ENCODE measurements at regions not wholly inside any gene's neighbourhood (a gene's known extent, or its start where the extent isn't known, plus 50 kb on each side); places are given as distances from the start of the nearest gene placed in this dataset.
"Not testable (repeated sequence)": the region's sequence is repeated elsewhere in the genome, so short reads cannot be mapped to it uniquely, and the experiment has no call there.

DNA sequence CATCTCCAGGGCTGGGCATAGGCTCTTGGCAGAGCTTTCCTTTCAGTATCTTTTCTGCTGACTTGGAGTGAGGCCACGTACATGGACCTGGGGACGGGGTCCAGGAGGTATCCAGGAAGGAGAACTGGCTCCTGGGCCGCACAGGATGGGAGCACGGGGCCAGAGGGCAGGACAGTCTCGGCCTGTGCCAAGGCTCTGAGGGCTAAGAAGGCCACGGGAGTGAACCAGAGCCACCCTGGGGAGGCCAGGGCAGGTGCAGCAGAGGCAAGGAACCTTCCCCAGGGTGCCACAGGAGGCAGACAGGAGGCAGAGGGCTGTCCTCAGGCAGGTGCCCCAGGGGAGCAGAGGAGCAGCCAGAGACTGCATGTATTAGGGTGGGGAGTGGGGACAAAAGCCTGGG, 50.3 kb downstream of the PLXNA1 start:
- DNase-seq, result no peak

DNA sequence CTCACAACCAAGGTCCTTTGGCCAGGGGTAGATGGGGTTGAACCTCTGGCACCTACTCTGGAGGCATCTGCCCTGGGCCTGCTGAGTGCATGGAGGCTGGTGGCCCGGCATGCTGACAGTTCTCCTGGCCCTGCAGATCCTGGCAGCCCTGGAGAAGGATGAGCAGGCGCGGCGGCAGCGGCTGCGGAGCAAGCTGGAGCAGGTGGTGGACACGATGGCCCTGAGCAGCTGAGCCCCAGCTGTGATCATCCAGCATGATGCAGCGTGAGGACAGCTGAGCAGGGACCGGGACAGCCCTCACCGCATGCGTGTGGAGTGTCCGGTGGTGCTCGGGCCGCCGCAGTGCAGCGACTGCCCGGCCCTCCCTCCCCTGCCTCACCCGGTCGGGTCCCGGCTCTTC, 50.9 kb downstream of the PLXNA1 start:
- no peak for DNase-seq

DNA sequence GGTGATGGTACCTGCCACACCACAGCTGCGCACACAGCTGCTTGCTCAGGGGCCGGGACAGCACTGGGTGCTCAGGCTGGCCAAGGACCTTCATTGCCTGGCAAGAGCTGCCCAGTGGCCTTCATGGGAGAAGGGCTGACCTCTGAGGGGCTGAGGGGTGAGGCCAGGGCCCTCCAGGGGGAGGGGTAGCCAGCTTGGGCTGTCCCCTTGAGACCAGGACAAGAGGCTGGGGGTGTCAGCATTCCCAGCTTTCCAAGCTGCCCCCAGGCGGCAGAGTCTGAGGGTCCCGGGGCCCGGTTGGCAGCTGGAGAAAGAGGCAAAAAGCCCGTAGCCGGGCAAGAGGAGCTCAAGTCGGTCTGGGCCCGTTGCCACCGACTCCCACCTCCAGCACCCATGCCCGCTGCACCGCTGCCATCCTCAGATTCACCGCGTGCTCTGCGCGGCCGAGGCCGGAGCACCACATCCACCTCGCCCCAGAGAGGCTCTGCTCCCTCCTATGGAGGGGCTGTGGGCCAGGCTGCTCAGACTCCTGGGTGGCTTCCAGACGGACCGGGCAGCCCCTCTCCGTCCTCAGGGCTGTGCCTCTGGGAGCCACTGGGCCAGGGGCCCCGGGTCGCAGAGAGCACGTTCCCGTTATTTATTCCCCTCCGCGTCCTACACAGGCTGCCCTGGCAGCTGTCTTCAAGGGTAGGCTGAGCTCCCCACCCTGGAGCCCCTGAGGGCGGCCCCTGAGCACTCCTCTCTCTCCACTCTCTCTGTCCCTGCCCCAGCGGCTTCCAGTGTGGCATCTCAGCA, 51.5 kb downstream of the PLXNA1 start:
- no peak for DNase-seq

DNA sequence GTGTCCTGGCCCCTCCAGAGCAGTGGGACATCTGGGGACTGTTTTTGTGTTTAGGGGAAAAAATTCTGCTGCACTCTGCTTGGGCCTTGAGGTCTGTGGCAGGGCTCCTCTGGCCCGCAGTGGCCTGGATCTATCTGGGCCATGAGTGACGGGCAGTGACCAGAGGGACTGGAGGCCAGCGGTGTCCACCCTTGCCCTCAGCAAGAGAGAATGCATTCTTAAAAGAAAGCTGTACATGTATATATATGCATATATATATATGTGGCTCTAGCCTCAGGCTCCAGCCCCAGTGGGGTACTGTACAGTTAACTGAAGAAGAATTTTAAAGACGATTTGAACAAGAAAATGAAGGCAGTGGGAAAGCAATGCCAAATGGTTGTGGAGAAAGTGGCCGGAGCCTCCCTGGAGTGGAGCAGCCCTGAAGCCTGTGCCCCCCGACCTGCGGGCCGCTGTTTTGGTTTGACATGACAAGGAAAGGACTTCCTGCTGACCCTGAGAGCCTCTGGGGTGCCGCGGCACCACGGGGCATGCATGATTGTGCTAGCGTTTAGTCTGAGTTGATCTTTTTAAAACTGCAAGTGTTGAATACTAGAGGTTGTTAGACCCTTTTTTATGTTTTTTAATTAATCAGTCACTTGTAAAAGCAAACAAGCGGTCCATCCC, 52.2 kb downstream of the PLXNA1 start:
- DNase-seq, result no peak

DNA sequence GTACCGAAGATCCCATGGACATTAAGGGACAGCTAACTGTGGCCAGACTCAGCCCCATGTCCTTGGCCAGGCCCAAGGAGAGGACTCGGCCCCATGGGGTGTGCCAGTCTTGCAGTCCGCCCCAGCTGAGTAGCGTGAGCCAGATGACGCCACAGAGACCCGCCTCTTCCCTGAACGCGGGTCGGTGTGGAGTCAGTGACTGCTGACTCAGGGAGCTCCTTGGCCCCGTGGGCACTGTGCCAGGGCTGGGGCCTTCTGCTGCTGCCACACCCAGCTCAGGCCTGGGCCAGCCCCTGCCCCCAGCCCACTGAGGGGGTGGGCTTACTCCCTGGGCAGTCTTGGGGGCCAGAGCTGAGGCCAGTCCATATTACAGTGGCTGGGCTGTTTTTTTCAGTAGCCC, 52.8 kb downstream of the PLXNA1 start:
- DNase-seq, result peak; percentile 49

DNA sequence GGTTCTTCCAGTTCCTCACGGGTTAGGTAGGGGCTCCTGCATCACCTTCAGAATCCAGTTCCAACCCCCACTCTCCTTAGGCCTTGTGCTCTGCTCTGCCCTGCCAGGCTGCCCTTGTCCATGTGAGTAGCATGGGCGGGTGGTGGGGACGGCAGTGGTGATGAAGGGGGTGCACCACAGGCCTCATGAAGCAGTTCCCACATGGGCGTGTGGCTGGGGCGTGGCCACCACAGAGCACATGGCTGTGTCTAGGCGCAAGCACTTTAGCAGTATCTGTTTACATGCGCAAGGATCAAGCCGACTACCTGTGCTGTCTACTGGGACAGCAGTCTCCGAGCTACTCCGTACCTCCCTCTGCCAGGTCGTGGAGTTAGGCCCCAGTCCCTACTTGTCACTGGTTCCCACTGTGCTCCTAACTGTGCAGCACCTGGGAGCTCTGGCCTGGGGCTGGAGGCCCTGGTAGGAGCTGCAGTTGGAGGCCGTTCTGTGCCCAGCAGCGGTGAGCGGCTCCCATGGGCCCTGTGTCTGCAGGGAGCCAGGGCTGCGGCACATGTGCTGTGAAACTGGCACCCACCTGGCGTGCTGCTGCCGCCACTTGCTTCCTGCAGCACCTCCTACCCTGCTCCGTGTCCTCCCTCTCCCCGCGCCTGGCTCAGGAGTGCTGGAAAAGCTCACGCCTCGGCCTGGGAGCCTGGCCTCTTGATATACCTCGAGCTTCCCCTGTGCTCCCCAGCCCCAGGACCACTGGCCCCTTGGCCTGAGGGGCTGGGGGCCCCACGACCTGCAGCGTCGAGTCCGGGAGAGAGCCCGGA, 53.5 kb downstream of the PLXNA1 start:
- no peak for DNase-seq

DNA sequence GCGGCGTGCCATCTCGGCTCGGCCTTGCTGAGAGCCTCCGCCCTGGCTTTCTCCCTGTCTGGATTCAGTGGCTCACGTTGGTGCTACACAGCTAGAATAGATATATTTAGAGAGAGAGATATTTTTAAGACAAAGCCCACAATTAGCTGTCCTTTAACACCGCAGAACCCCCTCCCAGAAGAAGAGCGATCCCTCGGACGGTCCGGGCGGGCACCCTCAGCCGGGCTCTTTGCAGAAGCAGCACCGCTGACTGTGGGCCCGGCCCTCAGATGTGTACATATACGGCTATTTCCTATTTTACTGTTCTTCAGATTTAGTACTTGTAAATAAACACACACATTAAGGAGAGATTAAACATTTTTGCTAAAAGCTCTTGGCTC, 54.1 kb downstream of the PLXNA1 start:
- no peak for DNase-seq

DNA sequence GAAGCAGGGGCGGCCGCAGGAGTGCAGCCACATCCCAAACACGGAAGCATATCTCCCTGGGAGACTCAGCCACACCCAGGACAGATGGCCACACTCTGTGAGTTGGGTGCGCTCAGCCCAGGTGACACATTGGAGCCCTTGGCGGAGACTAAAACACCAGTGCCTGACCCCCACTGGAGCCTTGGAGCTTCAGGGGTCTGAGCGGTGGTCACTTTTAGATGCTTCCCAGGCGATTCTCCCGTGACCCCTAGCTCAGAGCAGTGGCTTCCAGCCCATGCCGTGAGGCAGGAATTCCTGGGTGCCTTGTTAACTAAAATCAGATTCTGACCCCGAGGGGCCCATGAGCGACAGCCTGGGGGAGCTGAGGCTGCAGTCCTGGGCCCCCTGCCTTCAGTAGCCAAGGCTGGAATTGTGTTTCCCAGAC, 54.5 kb downstream of the PLXNA1 start:
- no peak for DNase-seq

DNA sequence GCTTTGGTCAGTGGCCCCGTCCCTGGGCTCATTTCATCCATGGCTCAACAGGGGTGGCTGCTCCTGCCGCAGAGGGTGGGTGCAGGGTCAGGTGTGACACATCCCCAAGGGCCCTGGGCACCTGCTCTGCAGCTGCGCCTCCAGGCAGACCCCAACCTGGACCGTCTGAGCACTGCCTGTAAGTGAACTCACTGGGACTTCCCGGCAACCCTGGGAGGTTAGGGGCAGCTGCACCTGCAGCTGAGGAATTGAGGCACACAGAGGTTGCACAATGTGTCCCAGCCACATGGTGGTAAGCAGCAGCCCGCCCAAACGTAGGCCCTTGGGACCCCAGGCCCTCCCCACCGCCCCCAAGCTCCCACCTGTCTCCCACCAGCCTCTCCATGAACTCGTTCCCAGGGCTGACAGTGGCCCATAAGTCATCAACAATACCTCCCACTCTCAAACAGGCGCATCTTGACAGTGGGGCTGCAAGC, 55.1 kb downstream of the PLXNA1 start:
- DNase-seq, result no peak

DNA sequence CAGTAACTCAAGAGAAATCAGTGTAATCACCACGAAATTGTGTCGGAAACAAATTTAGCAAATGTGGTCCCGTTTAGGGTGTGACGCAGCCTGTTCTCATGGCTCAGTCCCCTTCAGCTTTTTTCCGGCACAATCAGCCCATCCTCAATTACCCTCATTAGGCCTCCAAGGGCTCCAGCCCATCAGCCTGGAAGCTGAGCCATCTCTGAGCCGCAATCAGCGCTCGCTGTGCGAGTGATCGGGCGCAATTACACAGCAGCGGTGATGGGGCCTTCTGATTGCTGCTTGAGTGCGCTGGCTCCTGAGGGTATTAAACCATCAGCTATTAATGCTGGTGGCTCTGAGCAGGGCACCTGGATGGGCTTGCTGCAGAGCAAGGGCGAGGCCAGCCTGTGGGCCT, 55.6 kb downstream of the PLXNA1 start:
- DNase-seq, result no peak

DNA sequence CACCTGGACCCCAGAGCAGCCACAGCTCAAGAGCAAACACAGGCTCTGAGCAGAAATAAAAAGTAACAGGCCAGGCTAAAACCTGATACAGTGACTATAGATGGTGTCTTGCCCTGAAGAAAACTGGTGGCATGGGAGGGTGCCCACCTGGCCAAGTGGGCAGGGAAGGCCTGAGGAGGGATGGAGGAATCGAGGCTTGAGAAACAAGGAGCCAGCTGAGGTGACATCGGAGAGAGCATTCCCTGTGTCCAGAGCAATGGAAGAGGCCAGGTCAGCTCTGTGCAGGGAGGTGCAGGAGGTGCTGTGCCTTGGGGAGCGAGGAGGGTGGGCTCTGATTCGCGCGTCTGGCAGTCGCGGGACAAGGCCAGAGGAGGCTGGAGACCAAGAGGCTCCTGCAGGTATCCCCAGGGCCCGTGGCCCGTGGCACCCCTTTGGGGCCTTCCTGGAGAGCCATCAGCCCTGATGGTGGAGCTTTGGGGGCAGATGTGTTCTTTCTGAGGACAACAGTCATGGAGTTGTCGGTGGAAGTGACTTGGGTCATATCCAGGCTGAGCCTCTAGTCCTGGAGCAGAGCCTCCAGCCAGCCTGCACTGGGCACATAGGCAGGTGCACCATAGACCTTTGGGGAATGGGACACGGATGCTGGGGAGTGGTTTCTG, 56.1 kb downstream of the PLXNA1 start:
- no peak for DNase-seq

DNA sequence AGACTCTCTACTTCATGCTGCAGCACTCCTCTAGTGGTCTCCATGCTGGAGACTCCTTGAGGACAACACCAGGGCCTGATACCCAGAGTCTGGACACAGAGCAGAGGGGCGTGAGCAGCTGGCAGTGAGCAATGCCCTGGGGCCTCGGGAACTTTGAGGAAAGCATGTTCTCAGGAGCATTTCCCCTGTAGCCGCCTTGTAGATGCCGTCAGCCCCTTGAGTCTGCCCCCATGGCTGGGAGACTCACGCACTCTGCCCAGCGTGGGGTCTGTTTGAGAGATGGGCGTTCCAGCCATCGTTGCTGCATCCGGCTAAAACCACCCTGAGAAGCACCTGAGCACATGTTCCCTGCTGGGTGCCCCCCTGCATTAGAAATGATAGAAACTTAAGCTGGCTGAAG, 56.8 kb downstream of the PLXNA1 start:
- no peak for DNase-seq

DNA sequence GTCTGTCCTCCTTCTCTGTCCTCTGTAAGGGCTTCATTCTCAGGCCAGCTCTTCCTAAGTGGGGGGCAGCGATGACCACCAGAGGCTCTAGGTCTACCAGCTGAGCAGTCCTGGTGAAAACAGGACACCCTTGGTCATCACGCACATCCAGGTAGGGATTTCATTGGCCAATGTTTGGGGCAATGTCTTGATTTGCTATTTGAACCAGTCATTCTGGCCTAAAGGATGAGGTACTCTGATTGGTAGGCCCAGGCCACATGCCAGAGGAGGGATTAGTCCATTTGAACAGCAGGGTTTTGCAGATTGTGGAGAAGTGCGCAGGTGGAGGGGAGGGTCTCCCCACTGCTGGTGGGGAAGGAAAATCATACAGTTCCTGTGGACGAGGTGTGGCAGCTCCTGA, 57.3 kb downstream of the PLXNA1 start:
- no peak for DNase-seq

DNA sequence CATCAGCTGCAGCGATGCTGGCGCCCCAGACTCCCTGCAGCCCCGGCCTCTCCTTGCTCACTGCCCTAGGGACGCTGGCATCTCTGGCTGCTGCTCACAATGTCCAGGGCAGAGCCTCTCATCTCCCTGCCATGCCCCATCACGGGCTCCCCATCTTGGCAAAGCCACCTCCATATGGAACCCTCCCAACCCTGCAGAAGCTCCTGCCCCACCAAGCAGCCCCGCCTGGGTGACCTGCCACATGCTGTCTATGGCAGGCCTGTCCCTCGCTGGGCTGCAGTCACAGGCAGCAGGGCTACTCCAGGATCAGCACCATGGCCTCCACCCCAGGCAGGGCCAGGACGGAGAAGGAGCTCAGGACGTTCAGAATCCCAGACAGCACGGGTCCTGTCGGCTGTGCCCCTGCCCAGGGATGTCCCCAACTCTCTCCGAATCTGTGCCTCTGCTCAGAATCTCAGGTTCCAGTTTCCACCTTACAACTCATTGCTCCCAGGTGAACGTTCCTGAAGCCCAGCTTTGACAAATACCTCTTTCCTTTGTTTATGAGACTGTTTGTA, 58.4 kb downstream of the PLXNA1 start:
- no peak for DNase-seq

DNA sequence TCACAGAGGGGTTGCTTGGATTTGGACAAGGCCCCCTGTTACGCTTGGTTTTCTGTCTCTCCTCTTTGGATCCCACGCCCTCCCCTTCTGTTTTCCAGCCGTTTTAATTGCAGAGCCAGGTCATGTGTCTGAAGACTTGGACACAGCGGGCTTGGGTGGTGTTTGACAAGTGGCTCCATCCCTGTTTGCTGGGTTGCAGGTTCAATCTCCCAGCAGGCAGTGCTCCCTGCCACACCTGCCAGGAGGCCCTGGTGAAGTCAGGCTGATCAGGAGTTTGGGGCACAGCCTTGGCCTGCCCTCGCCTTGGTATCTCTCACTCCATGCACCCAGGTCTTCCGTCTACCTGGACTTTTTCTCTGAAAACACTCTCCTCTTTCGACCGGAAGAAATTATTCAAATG, 59.0 kb downstream of the PLXNA1 start:
- DNase-seq, result no peak

DNA sequence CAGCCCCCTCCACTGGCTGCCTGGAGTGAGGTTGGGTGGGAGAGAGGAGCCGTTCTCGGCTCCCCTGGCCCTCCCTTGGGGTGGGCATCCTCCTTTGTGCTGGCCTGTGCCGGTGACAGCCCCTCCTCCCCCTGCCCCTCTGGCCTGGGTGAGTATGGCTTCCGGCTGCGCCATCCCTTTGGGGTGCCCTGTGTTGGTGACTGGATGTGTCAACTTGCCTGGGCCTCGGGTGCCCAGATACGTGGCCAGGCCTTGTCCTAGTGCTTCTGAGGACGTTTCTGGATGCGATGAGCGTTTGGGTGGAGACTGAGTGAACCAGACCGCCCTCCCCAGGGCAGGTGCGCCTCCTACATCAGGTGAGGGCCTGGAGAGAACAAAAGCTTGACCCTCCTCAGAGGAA, 59.7 kb downstream of the PLXNA1 start:
- DNase-seq, result no peak

DNA sequence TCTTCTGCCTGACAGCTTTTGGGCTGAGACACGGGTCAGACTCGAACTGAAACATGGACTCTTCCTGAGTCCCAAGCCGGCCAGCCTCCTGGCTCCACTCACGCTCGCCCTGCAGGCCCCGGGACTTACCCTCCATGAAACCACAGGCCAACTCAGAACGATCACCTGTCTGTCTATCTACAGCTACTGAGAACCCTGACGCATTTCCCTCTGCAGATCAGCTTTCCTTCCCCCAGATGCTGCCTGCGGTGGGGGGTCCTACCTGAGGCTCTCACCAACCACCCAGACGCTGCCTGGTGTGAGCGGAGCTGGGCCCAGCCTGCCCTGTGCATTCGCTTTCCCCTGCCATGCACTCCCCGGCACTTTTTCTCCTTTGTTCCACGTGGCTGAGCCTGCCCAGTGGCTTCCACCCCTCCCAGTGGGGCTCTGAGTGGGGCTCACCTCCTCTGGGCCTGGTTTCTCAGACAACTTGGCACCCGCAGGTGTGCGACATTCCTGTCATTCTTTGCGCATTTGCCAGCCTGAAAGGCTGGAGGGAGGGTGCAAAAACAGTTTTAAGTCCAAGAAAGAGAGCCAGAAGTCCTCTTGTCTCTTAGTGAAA, 60.2 kb downstream of the PLXNA1 start:
- DNase-seq, result no peak

DNA sequence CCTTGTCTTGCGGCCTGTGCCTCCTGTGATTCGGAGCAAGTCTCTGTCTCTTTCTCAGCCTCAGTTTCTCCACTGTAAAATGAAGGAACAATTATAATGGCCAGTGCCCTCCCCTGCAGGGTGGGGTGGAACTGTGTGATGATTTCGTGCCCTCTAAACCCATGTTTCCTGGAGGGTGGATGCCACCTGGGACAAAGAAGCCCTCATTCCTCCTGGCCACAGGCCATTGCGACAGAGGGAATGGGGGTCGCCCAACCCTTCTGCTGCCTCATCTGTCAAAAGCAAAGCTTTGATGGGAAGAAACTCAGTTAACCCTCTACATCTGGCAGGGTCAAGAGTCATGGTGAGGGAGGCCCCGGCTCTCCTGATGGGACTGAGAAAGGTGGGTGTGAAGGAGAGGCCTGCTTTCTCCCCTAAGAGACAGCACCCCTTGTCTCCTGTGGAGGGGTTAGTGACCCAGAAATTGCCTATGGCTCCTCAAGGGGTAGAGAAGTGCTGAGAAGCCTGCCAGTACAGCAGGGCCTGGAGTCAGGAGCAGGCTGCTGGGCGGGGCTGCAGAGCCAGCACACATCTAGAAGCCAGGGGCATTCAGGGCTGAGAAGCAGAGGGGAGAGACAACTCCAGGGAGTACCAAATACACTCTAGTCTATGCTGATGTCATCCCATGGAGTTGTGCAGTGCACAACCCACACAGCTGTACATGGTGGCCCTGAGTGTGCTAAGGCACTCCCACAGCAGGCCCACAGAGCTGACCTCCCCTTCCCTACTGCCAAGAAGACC, 61.0 kb downstream of the PLXNA1 start:
- DNase-seq, result no peak

DNA sequence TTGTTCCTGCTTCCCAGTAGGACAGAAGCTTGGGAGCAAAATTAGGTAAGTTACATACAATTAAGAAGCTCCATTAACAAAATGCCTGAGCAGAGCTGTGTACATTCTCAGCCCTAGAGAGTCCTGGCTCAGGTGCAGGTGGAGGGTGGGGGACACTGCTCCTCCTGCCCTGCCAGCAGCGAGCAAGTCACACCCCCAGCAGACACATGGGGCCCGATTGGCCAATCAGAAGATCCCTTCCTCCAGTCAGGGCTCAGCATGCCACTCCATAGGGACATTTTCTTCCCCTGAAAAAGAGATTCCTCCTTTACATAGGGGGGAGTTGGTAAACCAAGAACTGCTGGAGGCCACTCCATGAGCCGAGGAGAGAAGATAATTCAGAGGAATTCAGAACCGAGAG, 62.1 kb downstream of the PLXNA1 start:
- peak; percentile 5 for DNase-seq

DNA sequence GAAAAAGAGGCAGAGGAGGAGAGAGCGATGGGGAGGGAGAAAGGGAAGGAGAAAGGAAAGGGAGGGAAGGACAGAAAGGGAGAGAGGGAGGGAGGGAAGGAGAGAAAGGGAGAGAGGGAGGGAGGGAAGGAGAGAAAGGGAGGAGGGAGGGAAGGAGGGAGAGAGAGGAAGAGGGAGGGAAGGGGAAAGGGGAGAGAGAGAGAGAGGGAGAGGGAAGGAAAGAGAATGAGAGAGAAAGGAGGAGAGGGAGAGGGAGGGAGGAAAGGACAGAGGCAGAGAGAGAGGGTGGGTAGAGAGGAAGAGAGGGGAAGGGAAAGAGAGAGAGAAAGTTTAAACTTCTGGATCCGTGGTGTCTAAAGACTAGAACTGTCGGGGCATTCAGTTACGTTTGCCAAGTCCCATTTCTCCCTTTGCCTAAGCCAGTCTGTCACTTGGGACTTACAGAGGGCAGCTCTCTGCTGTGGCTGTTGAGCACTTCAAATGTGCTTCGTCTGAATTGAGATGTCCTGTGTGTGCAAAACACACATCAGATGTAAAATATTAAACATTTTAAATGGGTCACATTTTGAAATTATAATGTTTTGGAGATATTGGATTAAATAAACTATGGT, 62.6 kb downstream of the PLXNA1 start:
- DNase-seq, result no peak

DNA sequence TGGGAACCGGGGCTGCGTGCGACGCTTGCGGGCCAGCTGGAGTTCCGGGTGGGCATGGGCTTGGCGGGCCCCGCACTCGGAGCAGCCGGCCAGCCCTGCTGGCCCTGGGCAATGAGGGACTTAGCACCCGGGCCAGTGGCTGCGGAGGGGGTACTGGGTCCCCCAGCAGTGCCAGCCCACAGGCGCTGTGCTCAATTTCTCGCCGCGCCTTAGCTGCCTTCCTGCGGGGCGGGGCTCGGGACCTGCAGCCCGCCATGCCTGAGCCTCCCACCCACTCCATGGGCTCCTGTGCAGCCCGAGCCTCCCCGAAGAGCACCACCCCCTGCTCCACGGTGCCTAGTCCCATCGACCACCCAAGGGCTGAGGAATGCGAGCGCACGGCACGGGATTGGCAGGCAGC, 63.8 kb downstream of the PLXNA1 start:
- not testable (repeated sequence) for DNase-seq

All from dermis blood vessel endothelial cell (primary cell).